B cell (primary cell): ENCODE measurements at regions not wholly inside any gene's neighbourhood (a gene's known extent, or its start where the extent isn't known, plus 50 kb on each side); places are given as distances from the start of the nearest gene placed in this dataset.

Experiments
- CTCF ChIP-seq: fragments of 200-600 bp; IDR thresholded peaks from one replicate; pipeline ENCODE4 v1.8.0; 2022; ENCODE audit warnings: antibody characterized with exemption, mild to moderate bottlenecking
- EZH2 ChIP-seq: IDR thresholded peaks from 2 replicates; pipeline ENCODE4 v1.6.1; 2012; ENCODE audit warnings: borderline replicate concordance, low read depth, mild to moderate bottlenecking, moderate library complexity, low read length; ENCODE audit not compliant: insufficient read depth, poor library complexity, severe bottlenecking

- no peak for TF ChIP-seq CTCF
- TF ChIP-seq EZH2, result no peak
These were observed 495.9 kb upstream of the FSTL5 start for GRCh38 chr4:162659716-162660115.
